A673 (cell line): ENCODE measurements at regions not wholly inside any gene's neighbourhood (a gene's known extent, or its start where the extent isn't known, plus 50 kb on each side); places are given as distances from the start of the nearest gene placed in this dataset.

Experiments used
- CTCF ChIP-seq: fragments of 300-800, 200-600 bp; sonication (generic); conservative IDR thresholded peaks from 2 replicates; pipeline ENCODE4 v1.5.1; 2017; ENCODE audit warnings: low read depth, mild to moderate bottlenecking, antibody characterized with exemption, low read length, moderate library complexity, mixed read lengths
- EZH2 ChIP-seq: fragments of 200-600 bp; sonication (generic); IDR thresholded peaks from 2 replicates; pipeline ENCODE4 v1.6.1; 2017; ENCODE audit warnings: borderline replicate concordance, low read depth, mild to moderate bottlenecking, mixed read lengths, antibody characterized with exemption, low read length; ENCODE audit not compliant: poor library complexity, severe bottlenecking

- TF ChIP-seq CTCF (no peak), EZH2 (no peak)
Measured at GRCh38 chr5:152297866-152298265, 107.2 kb downstream of the NMUR2 start.
